ENCODE measurements at regions not wholly inside any gene's neighbourhood (a gene's known extent, or its start where the extent isn't known, plus 50 kb on each side); places are given as distances from the start of the nearest gene placed in this dataset.

- TF ChIP-seq CTCF (IDR thresholded peaks at IDR 0.05) (no peak), POLR2A (IDR thresholded peaks at IDR 0.05) (no peak)
Measured at GRCh38 chr4:10184501-10184938, 67.9 kb upstream of the WDR1 start.

Measured in uterus (tissue), 2 donors.